Thyroid gland (tissue), 4 donors: ENCODE measurements at regions not wholly inside any gene's neighbourhood (a gene's known extent, or its start where the extent isn't known, plus 50 kb on each side); places are given as distances from the start of the nearest gene placed in this dataset.

Experiments
- POLR2A ChIP-seq, 2 donors: fragments of 450-650 bp; IDR thresholded peaks; one replicate each; pipeline ENCODE4 v1.6.1; 2017; ENCODE audit warnings: antibody characterized with exemption in 2 of 2, mild to moderate bottlenecking in 2 of 2, moderate library complexity in 1 of 2
- TF ChIP-seq, protein P1 (sequence below), 6 experiments: fragments of 200-600 bp in 3 of 6; fragments of 450-650 bp in 3 of 6; sonication (generic) in 3 of 6; IDR thresholded peaks; one replicate each; pipeline ENCODE4 v1.5.1; 2016 to 2019; ENCODE audit warnings: antibody characterized with exemption in 6 of 6, mild to moderate bottlenecking in 2 of 6, inconsistent platforms in 1 of 6, moderate library complexity in 1 of 6

DNA sequence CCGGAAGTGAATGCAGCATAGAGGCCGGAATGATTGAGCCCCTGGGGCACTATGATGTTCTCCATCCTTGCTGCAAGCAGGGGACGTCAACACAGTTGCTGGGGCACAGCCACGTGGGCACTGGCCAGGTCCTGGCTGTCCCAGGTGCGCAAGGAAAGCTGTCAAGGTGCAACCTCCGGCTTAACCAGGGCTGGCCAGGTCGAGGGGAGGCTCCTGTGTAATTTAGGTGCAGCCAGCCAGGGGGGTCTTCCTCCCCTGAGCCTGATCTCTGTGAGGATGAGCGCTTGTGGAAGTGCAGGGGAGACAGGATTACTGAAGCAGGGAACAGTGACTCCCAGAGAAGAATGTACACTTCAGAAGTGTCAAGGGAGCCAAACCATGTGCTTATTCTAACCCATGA, 852.8 kb upstream of the TMEM132C start:
- TF ChIP-seq, protein P1, sequence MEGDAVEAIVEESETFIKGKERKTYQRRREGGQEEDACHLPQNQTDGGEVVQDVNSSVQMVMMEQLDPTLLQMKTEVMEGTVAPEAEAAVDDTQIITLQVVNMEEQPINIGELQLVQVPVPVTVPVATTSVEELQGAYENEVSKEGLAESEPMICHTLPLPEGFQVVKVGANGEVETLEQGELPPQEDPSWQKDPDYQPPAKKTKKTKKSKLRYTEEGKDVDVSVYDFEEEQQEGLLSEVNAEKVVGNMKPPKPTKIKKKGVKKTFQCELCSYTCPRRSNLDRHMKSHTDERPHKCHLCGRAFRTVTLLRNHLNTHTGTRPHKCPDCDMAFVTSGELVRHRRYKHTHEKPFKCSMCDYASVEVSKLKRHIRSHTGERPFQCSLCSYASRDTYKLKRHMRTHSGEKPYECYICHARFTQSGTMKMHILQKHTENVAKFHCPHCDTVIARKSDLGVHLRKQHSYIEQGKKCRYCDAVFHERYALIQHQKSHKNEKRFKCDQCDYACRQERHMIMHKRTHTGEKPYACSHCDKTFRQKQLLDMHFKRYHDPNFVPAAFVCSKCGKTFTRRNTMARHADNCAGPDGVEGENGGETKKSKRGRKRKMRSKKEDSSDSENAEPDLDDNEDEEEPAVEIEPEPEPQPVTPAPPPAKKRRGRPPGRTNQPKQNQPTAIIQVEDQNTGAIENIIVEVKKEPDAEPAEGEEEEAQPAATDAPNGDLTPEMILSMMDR (IDR thresholded peaks at IDR 0.05) = no peak
- no peak for TF ChIP-seq POLR2A (IDR thresholded peaks at IDR 0.05)
